Gastroesophageal sphincter (tissue), 3 donors: ENCODE measurements at regions not wholly inside any gene's neighbourhood (a gene's known extent, or its start where the extent isn't known, plus 50 kb on each side); places are given as distances from the start of the nearest gene placed in this dataset.

ENCODE experiments used
- CTCF ChIP-seq, 4 experiments: fragments of 200-600 bp in 2 of 4; fragments of 450-650 bp in 2 of 4; sonication (generic) in 1 of 4; IDR thresholded peaks; one replicate each; pipeline ENCODE4 v1.5.1; 2017 to 2019; ENCODE audit warnings: antibody characterized with exemption in 4 of 4, mild to moderate bottlenecking in 2 of 4, moderate library complexity in 2 of 4
- EP300 ChIP-seq: sonication (generic); formaldehyde crosslinking; IDR thresholded peaks from one replicate; pipeline ENCODE4 v1.6.1; 2017; ENCODE audit warnings: antibody characterized with exemption, mild to moderate bottlenecking
- POLR2A ChIP-seq, 2 donors: fragments of 450-650 bp; IDR thresholded peaks; one replicate each; pipeline ENCODE4 v1.6.1; 2017; ENCODE audit warnings: antibody characterized with exemption in 2 of 2, mild to moderate bottlenecking in 2 of 2, moderate library complexity in 1 of 2

- TF ChIP-seq CTCF (IDR thresholded peaks at IDR 0.05), result no peak
- no peak for TF ChIP-seq POLR2A (IDR thresholded peaks at IDR 0.05)
- TF ChIP-seq EP300, result no peak
These were observed 177.8 kb downstream of the RPS29 start for GRCh38 chr14:49408187-49408933.
